GM12874 (cell line): ENCODE measurements at regions not wholly inside any gene's neighbourhood (a gene's known extent, or its start where the extent isn't known, plus 50 kb on each side); places are given as distances from the start of the nearest gene placed in this dataset.

Source experiments
- TF ChIP-seq, protein P1 (sequence below): IDR thresholded peaks from 2 replicates; pipeline ENCODE4 v1.5.1; 2011; ENCODE audit warnings: low read depth, mild to moderate bottlenecking, control low read depth, low read length, moderate library complexity; ENCODE audit not compliant: insufficient read depth

DNA sequence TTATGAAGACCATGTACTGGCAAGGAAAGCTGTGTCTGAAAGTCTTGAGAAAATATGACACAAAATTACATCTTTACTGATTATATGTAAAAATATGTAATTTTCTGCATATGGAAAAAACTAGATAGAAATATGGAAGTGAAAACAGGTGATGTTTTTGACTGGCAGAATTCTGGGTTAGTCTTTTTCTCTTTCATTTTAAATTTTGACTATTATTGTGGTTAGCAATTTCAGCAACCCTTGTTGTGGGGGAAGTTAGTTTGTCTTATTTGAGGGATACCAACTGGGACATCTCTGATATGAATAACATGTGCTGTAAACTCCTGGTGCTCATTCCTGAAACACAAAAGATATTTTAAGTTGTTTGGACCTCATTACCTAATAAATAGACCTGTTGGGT lies 49.9 kb upstream of the CPEB2 start:
- TF ChIP-seq, protein P1, sequence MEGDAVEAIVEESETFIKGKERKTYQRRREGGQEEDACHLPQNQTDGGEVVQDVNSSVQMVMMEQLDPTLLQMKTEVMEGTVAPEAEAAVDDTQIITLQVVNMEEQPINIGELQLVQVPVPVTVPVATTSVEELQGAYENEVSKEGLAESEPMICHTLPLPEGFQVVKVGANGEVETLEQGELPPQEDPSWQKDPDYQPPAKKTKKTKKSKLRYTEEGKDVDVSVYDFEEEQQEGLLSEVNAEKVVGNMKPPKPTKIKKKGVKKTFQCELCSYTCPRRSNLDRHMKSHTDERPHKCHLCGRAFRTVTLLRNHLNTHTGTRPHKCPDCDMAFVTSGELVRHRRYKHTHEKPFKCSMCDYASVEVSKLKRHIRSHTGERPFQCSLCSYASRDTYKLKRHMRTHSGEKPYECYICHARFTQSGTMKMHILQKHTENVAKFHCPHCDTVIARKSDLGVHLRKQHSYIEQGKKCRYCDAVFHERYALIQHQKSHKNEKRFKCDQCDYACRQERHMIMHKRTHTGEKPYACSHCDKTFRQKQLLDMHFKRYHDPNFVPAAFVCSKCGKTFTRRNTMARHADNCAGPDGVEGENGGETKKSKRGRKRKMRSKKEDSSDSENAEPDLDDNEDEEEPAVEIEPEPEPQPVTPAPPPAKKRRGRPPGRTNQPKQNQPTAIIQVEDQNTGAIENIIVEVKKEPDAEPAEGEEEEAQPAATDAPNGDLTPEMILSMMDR, result no peak
